Muscle of arm (tissue), 1 donor: ENCODE measurements at regions not wholly inside any gene's neighbourhood (a gene's known extent, or its start where the extent isn't known, plus 50 kb on each side); places are given as distances from the start of the nearest gene placed in this dataset.
A peak's percentile ranks its signal among the peaks of the same experiment; 100 is the strongest.

Experiments
- DNase-seq: peaks from one replicate; pipeline ENCODE4 v3.0.0-alpha.2; 2013

DNA sequence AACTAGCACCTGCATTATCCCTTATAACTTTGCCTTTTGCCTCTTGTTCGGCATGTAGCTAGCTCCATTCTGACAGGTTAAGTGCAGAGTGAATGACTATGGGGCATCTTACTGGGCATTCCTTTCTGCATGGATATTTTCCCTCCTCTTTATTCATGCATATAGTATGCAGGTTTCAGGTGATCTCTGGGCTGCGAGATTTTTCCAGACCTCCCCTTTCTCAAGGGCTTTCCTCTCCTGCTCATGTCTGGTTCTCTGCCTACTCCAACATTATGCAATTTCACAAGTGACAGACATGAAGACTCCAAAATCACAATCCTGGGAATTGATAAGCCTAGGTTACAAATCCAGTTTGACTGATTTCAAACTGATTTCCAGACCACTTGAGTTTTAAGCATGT, 503.8 kb downstream of the NXPH1 start:
- no peak for DNase-seq

DNA sequence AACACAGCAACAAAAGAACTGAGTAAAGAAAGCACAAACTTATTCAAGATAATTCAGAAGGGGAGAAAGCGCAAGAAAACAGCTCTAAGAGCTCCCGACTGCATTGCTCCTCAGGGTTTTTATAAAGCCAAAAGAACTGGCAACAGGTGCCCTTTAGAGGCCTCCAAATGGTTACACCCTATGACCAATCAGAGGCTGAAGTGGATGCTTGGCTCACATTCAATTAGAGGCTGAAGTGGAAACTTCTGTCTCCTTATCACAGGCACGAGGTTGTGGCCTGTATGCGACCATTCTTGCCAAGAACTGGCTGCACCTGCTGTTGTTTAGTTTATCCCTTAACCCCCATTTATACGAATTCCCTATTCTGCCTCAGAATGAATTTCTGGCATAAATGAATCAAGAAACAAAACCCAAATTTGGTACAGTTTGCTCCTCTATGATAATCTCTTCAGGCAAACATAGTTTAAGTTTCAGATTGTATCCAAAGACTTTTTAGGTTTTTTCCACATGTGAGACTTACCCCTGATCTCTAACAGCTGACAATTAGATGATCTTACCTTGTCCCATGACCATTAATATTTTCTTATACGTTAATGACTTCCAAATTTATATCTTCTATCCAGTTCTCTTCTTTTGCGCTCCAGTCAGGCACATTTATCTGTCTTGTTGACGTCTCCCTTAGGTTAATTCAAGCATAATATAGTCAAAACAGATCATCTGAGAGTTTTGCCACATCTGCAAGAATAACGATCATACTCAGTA, 504.8 kb downstream of the NXPH1 start:
- peak; percentile 51 for DNase-seq

DNA sequence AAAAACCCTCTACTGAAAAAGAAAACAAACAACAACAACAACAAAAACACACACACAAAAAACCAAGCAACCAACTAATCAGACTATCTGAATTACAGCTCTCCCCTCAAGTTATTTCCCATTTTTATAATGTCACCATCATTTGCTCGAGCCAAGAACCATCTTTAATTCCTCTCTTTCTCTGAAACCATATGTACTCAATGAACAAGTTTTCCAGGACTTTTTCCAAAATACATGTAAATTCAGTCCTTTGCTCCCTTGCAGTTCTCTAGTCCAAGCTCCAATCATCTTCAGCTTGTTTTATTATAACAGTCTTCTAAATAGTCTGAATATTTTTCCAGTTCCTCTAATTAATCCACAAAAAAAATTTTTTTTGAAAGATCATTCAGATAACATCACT, 506.0 kb downstream of the NXPH1 start:
- DNase-seq, result peak; percentile 38

DNA sequence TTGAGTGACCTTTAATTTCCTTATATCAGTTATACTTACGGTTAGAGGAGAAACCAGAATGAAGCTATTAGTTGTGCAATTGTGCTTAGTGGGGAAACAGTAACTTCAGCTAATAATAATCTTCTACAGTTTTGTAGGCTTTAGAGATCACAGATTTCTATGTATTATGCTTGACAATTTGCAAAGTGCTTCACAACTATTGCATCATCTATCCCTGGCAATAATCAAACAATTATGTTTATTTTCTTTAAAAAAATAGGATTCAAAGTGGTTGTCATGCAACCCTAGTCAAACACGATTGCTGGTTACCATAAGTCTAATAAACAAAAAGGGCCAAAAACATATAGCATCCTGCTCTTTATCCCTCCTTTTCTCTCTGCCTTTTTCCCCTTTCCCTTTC, 530.3 kb downstream of the NXPH1 start:
- no peak for DNase-seq

DNA sequence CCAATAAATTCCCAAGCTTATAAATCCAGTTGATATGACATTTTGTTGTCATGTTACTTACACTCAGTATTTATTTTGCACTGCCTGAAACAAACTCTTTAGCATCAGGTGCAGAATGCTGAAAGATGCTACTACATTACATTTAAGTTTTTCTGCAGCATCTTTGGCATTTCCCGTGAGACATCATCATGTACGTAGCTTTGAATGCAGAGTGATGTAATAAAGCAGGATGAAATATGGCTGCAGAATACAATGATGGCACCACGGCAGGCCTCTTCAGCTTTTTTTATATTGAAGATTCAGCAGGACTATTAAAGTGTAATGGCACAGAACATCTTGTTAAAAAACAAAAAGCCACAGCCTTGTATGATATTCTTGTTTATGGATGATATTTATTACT, 531.8 kb downstream of the NXPH1 start:
- no peak for DNase-seq

DNA sequence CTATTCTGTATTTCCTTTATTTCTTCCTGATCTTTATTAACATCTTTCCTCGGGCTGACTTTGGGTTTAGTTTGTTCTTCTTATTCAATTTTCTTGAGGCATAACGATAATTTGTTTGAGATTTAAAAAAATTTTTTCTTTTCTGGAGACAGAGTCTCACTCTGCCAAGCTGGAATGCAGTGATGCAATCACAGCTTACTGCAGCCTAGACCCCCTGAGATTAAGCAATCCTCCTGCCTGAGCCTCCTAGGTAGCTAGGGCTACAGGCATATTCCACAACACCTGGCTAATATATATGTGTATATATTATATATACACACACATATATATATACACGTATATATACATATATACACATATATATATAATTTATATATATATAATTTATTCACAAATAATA, 540.2 kb downstream of the NXPH1 start:
- no peak for DNase-seq

DNA sequence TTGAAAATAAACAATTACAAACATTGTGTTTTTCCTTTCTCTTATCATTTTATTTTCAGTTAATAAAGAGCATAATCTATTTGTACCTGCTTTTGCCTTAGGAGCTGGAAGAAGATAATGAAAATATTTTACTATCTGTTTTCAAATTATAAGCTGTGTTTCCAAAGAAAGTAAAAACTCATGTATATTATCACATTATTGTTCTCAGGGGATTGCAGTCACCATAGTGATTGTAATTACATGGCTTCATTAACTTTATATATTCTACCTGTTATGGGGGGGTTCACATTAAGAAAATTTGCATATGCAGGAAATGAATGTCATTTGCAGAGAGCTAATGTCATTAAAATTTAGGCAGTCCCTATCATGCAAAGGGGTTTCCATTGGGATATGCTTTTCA, 542.3 kb downstream of the NXPH1 start:
- DNase-seq, result no peak

DNA sequence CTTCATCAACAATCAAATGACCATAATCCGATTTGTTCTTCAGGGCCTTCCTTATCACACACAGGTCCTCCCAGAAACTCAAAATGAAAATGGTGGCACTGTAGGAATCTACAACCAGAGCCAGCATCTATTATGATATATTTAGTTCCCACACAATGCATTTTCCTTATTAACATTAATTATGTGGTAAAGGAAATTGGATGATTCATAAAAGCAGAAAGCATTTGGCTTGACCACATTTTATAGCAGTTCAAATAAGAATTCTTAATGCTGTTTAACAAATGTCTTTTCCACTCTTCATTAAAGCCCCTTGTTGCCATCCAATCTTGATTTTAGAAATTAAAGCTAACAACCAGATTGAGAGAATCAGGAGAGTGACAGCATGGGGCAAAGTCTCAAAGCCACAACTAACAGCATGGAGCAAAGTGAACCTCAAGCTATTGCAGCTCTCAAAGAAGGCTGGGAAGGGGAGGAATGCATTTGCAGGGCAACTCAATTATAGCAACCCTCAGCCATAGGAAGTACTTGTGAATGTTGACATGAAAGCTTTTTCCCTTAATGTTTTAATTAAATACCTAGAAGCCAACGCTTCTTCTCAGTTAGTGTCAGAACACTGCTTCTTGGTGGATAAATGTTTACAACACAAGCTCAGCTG, 549.1 kb downstream of the NXPH1 start:
- DNase-seq, result no peak

DNA sequence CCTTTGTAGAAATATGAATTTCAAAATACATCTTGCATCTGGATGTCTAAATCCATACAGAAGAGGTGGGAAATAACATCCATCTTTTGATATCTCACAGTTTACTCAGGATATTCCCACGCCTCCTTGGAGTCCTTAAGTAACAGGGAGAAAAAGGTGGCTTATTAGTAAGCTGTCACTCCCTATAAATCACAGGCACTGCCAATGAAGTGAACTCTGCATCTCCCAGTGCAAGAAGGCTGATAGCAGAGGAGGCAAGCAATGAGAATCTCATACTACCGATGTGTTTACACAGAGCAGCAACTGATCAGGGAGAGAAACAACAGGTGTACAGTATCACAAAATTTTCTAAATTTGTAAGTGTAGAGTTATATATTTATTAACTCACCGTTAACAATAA, 551.8 kb downstream of the NXPH1 start:
- no peak for DNase-seq

DNA sequence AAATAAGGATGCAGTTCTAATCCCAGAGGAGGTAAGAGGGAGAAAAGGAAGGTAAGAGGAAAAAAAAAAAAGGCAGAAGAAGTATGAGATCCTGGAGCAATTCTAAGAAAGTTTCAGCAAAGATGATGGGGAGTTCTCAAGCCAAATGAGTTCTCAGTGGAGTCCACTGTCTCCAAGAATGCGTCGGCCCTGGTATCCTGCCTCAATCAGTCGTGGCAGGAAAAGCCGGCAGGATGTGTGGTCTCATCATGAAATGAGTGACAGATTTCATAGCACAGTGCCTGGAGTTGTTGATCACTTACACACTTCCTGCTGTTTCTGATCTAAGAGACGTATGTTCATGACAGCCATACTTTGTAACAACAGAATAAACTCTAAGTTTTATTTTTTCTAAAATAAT, 554.9 kb downstream of the NXPH1 start:
- DNase-seq, result no peak

DNA sequence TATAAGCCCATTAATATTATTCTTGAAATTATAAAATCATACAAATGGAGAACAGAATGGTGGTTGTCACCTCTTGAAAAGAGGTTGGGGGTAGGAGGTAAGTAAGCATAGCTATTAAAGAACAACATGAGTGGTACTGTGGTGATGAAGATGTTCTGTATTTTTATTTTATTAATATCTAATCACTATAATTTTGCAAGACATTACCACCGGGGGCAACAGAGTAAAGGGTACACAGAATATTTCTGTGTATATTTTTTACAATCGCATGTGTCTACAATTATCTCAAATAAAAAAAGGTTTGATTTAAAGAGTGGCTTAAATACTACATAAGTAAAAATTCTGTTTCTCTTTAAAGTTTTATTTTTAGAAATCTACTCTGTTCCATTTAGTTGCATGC, 557.8 kb downstream of the NXPH1 start:
- DNase-seq, result no peak

DNA sequence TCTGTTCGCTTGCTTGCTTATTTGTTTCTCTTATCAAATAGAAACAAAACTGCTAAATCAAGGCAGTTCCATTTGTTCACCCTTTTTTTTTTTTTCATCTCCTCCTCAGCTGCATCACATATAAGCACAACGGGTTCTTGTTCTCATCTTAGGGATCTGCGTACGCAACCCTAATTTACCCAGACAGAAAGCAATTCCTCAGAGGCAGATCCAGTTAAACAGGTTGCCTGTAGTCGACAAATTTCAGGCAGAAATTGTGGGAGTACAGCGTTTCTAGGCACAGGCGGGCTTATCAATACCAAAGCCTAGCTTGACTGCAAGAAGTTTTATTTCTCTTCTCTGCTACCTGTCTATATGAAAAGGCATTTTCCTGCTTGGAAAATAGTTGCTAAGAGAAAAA, 565.4 kb downstream of the NXPH1 start:
- DNase-seq, result no peak

DNA sequence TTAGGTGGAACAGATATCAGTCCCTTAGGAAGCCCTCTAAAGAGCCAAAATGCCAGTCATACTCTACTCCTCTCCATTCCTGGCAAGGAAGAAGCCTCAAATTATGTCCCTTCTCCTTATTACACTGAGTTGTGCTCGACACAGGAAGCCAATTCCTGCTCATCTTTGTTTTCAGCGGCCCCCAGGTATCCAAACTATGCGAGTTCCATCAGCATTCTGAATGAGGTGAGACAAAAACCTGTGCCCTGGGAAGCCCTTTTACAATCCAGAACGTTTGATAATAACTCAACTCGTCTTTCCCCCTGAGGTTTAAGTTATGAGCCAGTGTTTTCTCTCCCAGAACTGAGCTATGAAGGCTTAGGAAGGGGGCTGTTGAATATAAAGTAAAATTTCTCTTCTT, 580.5 kb downstream of the NXPH1 start:
- DNase-seq, result no peak

DNA sequence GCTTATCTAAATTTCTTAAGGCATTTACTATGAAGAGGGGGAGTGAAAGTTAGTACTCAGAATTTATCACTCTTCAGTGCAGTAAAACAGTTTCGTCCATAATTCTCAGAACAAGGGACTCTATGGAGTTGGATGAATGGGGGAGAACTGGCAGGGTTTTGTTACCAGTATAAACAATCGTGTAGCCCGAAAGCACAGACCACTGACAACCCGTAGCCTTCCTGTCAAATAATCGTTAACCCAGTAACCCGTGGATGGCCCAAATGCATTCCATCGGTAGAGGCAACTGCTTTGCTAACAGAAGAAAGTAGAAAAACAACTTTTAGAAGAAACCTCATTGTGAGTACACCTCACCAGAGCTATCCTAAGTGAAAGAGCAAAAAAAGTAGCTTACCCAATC, 583.9 kb downstream of the NXPH1 start:
- no peak for DNase-seq

DNA sequence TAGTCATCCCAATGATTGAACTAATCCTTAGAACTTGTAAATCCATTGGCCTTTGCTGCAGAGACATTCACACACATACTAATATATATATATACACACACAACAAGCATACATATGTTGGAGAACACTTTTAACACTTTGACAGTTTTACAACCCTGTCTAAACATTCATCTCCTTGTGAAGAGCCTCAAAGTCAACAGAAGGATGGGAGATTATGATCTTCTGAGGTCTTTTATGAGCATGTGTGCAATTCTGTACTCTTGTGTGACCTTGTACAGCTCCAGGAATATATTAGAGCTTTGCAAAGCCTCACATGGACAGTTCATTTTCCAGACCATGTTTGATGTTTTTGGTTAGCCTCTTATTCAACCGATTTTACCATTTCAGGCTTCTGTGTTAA, 589.0 kb downstream of the NXPH1 start:
- no peak for DNase-seq

DNA sequence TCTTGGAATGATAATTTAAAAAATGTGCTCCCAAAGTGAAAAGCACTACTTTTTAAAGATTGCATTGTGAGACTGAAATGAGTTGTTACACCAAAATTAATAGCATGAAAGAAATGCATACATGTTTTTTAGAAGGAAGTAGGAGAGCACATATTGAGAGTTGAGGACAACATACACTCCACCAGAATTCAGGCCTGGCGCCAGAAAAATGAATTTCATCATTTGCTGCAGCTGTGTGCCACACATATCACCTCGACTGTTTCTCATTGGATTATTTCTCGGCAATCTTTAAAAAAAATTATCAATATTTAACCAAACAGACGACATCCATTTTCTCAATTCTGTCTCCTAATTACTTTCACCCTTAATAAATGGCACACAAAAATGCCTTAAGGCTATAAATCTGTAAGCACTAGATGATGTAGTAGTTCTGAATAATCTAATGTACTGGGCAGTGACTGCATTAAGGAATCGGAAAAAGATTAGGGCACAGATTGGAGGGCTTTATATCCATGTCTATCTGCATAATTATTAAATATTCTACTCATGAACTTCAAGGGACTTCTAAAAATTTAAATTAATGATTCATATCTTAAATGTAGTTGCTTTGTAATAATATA, 590.4 kb downstream of the NXPH1 start:
- DNase-seq, result no peak

DNA sequence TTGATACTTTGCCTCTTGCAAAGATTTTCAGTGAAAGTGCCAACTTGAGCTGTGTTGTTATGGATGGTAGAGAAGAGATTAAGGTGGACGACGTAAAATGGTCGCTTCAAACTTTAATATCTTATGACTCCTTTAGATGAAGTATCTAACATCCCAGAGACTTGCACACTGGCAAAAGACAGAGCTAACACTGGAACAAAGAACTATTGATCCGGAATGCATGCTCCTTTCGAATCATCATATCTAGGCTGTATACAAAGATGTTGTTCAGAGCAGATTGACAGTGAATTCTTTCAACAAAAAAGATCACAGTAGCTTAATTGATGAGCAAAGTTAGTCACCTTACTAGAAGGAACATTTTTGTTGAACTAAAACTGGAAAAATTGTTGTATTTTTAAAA, 592.7 kb downstream of the NXPH1 start:
- no peak for DNase-seq

DNA sequence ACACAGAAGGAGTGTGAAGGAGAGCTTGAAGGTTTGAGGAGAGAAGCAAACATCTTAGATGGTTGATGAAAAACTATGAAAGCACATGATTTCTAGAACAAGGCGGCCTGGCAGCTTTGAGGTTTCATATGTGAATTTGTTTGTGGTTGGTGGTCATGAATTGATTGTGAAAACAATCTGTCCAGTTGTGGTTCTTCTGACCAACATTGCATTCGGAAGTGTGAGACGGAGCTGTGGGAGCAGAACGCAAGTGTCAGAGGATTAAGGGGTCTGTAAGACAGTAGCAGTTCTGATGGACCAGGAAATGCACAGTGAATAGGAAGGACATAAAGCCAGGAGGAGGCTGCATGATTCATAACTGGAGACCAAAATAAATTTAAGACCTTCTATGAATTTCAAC, 594.6 kb downstream of the NXPH1 start:
- no peak for DNase-seq

DNA sequence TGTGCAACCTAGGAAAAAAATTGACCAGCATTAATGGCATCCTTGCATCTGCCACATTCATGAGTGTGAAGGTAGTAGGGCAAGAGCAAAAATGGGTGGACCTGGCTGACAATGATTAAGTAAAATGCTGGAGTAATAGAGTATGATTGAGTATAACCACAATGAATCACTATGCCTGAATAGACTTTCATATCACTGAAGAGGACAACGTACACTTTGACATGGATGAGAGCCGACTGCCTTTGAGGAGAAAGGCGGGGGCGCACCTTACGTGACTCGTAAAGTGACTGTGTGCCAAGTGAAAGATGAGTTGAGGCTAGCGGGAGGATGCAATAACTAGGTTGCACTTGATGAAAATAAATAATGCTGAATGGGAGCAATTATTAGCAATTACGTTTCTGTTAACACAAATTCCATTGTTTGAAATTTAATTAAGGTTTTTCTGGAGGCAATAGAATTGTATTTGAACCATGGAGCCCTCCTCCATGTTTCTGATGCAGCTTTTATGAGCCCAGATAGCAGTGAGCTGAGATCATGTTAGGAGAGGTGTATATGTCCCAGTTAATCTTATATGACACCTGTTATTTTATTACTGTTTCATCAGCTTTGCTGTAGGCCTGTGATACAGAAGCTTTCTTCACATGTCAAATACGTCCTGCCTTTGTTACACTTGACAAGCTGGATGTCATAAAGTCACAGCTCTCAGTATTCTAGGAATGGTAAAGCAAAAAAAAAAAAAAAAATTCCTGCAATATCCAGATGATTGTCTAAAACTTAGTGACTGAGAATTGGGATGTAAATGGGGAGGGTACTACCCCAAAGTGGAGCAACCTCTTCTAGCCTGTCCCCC, 596.5 kb downstream of the NXPH1 start:
- no peak for DNase-seq

DNA sequence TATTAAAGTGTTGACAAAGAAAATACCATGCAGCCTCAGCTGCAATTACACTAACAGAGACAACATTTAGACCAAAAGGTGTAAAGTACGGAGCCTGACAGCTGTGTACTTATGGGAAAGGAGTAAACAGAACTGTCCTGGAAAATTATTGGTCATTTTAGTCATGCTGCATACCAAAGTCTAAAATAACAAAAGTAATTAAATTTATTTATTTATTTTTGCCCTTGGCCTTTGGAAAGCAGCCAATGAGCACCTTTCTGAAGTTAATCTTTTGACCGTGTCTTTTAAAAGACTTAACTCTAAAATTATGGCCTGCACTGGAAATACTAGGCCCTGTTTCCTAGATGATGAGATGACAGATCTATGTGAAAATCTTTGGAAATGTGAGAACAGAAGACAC, 597.6 kb downstream of the NXPH1 start:
- DNase-seq, result no peak

DNA sequence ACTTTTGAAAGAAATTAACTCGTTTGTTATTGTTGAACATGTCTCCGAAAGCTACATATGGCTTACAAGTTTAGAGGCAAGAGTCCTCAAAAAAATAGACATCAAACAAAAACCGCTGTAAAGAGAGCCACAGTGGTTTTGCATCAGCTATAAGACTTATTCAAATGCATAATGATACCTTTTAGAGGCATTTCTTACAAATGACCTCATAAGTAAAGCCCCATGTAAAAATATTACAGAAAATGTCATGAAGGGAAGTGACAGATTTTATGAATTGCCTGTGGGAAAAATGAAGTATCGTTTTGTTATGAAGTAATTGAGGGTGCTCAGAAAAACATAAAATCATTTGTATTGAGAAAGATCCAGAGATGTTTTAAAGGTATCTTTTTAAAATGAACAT, 598.0 kb downstream of the NXPH1 start:
- DNase-seq, result no peak

DNA sequence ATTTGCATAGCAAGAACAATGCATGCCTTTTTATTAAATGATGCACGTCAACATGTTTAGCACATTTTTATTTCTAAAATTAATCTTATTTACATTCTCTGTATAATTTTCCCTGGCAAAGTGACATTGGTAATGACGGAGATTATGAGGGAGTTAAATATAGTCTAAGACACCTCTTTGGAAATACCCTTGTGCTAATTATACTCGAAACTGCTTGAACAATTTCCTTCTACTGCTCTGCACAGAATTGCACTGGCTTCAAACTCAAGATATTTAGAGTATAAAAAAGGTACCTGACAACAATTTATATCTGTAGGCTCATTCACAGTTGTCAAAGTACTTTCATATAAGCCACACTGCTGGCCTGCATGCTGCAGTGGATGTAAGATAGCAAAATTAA, 602.7 kb downstream of the NXPH1 start:
- no peak for DNase-seq
